GM18517 (cell line): ENCODE measurements at regions not wholly inside any gene's neighbourhood (a gene's known extent, or its start where the extent isn't known, plus 50 kb on each side); places are given as distances from the start of the nearest gene placed in this dataset.

Source experiments
- ATAC-seq: cut with Tn5 transposase; IDR thresholded peaks from one replicate; pipeline ENCODE4 v1.9.1; 2021; ENCODE audit warnings: mild to moderate bottlenecking, moderate library complexity; ENCODE audit not compliant: unreplicated experiment

GRCh38 chr4:96301715-96302114 is 461.8 kb downstream of the PDHA2 start:
- no peak for ATAC-seq

GRCh38 chr4:96305030-96305429 is 465.1 kb downstream of the PDHA2 start:
- ATAC-seq, result no peak

- no peak for ATAC-seq
These were observed 472.3 kb downstream of the PDHA2 start for GRCh38 chr4:96312046-96312685.

GRCh38 chr4:96315815-96316214 is 475.9 kb downstream of the PDHA2 start:
- no peak for ATAC-seq

- ATAC-seq, result no peak
These were observed 476.9 kb downstream of the PDHA2 start for GRCh38 chr4:96316776-96317175.

- no peak for ATAC-seq
These were observed 478.0 kb downstream of the PDHA2 start for GRCh38 chr4:96317891-96318290.

- no peak for ATAC-seq
These were observed 487.0 kb downstream of the PDHA2 start for GRCh38 chr4:96326846-96327245.

DNA sequence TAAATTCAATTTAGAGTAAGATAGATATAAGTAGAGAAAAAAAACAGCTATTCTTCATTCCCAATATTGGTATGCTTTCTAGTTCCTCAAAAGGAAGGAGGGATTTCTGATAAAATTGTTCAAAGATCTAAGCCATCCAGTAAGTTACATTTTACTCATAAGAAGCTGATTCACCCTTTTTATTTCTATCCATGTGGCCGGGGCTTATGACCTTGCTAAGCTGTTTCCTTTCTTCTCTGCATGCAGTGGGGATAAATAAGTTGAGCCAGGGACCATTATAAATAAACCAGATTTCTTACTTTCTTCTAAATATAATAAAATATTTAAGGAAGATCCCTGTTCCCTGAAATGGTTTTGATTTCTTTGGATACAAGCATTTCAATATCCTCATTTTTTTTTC is 502.3 kb downstream of the PDHA2 start:
- no peak for ATAC-seq

GRCh38 chr4:96342790-96343455 is 503.0 kb downstream of the PDHA2 start:
- no peak for ATAC-seq

DNA sequence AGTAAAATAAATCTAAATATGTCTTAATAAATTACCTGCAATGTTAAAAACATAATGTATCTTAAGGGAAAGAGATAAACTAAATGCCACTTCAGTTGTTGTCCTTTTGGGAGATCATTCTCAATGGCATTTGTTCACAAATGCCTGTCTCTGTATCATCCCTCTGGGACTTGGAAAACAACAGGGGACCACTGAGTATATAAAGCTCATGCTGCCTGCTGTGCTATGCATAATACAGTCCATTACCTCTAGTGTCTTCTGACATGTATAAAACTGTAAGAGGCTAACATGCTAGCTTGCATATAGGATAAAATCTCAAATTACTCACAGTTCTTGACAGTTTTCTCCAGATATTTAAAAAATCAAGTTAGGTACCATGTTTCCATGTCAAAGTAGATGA is 503.9 kb downstream of the PDHA2 start:
- no peak for ATAC-seq

GRCh38 chr4:96347582-96347981 is 507.7 kb downstream of the PDHA2 start:
- no peak for ATAC-seq

- no peak for ATAC-seq
These were observed 512.2 kb downstream of the PDHA2 start for GRCh38 chr4:96352051-96352517.

DNA sequence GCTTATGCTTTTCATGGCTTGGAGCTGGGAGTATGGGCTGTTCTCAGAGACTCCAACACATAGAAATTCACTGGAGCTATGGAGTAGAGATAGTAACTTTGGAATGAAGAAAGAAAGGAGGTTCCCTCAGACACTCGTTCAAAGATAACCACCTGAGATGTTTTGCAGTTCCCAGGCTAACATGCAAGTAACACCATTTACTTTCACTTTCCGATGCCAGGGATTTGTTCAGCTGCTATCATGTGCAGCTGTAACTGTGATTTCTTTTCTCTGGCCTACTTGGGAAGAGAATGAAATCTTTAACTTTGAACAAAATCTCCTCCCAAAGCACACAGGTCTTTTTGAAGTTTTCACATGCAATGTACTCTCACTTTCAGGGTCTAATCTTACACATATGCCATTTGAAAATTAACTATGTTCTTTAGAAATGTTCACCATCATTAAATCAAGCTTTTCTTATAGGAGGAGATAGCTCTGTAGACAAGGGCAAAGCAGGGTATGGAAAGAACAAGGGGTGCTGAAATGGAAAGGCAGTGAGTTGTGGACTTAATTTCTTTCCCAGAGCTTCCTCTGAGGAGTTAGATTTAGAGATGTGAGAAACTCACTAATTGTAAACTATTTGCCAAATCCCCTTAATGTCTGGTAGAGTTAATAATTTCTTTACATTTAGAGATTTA is 514.3 kb downstream of the PDHA2 start:
- no peak for ATAC-seq

DNA sequence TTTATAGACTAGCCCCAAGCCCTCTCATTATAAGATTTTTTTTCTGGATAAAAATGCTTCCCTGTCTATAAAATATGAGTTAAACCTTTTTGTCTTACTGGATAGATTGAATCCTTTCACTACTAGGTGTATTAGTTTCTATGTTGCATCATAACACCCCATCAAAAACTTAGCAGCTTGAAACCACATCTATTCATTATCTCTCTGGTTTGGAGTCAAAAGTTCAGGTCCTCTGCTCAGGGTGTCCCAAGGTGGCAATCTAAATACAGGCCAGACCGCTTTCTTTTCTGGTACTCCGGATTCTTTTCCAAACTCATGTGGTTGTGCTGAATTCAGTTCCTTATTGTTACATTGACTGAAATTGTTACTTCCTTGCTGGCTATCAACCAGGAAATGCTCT is 515.5 kb downstream of the PDHA2 start:
- ATAC-seq, result no peak

DNA sequence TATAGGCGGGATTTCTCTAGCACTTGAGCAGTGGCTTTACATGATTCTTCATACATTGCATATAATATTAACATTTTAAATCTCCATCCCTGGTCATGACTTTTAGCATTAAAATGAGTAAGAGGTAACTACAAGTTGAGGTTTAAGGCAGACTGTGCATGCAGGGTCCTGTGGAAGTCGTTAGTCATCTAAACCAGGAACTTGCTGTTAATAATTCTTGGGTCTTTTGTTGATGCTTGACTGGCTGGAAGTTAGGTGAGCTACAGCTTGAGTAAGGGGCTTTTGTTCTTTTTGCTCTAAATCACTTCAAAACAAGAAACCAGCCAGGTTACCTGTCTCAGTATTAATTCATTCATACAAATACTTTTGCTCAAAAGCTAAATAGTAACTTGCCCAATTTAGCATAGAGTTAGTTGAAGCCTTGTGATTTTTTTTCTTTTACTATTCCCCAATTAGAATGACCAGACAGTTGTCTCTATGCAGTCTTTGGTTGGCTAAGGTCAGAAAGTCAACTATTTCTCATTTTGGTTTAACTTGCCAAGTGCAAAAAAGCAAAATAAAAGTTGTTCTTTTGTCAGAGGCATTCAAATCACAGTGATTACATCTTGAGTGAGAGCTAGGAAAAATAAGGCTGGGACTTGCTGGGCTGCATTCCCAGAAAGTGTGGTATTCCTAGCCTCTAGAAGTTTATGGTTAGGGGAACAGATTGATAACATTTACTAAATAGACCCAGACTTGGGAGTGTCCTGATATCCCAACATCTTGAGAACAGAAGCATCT is 516.9 kb downstream of the PDHA2 start:
- ATAC-seq, result no peak

GRCh38 chr4:96366632-96367031 is 526.7 kb downstream of the PDHA2 start:
- no peak for ATAC-seq

DNA sequence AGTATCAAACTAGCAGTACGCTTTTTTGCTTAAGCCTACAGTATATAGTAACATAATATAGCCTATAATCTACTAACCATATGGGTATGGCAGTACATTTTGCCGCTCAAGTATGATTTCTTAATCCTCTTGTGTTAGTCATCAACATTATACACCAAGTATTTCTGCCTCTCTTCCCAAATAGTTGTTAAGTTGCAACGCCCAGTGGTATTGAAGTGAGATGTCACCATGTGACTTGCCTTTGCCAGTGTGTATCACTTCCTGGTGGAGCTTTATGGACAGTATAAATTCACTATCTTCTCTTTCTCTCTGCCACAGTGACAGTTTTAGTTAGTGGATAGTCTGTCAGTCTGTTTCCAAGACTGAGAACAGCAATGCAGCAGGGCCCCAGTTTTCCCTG is 535.5 kb downstream of the PDHA2 start:
- no peak for ATAC-seq

- ATAC-seq, result no peak
These were observed 539.6 kb downstream of the PDHA2 start for GRCh38 chr4:96379524-96379923.

GRCh38 chr4:96380106-96380505 is 540.2 kb downstream of the PDHA2 start:
- ATAC-seq, result no peak

- ATAC-seq, result no peak
These were observed 543.5 kb downstream of the PDHA2 start for GRCh38 chr4:96383349-96383748.

DNA sequence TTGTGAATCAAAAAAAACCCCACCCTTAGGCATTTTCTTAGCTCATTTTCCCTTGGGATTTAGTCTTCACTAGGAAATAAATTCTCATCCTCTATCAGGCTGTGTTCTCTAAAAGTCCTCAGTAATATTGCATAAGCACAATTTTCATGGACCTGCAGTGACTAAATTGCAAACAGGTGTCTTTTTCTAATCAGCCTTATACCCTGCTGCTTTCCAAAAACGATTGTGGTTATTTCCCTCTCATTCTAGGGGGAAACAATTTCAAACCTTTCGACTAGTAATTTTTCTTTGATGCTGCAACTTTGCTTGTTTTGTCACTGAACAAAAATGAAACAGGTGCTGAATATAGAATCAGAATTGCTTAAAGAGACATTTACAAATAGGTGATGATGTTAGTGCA is 549.9 kb downstream of the PDHA2 start:
- ATAC-seq, result no peak
